K562 (cell line): ENCODE measurements at regions not wholly inside any gene's neighbourhood (a gene's known extent, or its start where the extent isn't known, plus 50 kb on each side); places are given as distances from the start of the nearest gene placed in this dataset.

Experiments used
- ATAC-seq: fragments of 200-7000 bp; cut with Tn5 transposase; 3 replicates; pipeline ENCODE4 v1.9.1; 2020; ENCODE audit warnings: moderate library complexity
- BruUV-seq: library from RNA; stranded (reverse); fragments of 400-500 nt; replicated peaks from 2 replicates; lab custom pipeline; 2021; lab: Mats Ljungman, UMichigan
- CTCF ChIA-PET: fragments of 300-600 bp; formaldehyde crosslinking; extraction: SDS; loops from one replicate; lab custom pipeline; 2021; ENCODE audit warnings: low intra/inter-chr PET ratio; lab: Yijun Ruan, JAX
- POLR2A ChIA-PET: fragments of 300-600, 350-650 bp; sonication (Branson Sonifier 250); formaldehyde crosslinking; extraction: SDS; loops from one replicate; lab custom pipeline; 2021; ENCODE audit warnings: antibody characterized with exemption, inconsistent platforms; lab: Yijun Ruan, JAX
- DNase-seq, 4 experiments: peaks; one replicate each; pipeline versions ENCODE4 v3.0.0 to v3.0.0-alpha.2; 2011 to 2018; ENCODE audit warnings: low spot score in 3 of 4, mixed read lengths in 3 of 4; ENCODE audit errors: extremely low read depth in 1 of 4
- FAIRE-seq: peaks from 2 replicates; lab custom pipeline; 2011; peaks lifted over from hg19 to GRCh38; lab: Jason Lieb, UNC
- H2AFZ ChIP-seq: 2 replicates; pipeline ENCODE4 v1.6.0; 2011; ENCODE audit warnings: low read depth, low read length, control low read depth, inconsistent platforms
- H3K27ac ChIP-seq: fragments of 200-600 bp; 3 replicates; pipeline ENCODE4 v1.8.0; 2011; ENCODE audit warnings: low read depth, mild to moderate bottlenecking, control low read depth, inconsistent platforms, low read length, moderate library complexity, mixed read lengths; ENCODE audit errors: extremely low read depth
- H3K27me3 ChIP-seq, 2 experiments: fragments of 300-600 bp in 1 of 2; 2 replicates in 1 of 2; 3 replicates in 1 of 2; pipeline versions ENCODE4 v1.6.0 to v1.8.0; 2011; ENCODE audit warnings: inconsistent platforms in 2 of 2, low read length in 2 of 2, mild to moderate bottlenecking in 1 of 2, mixed read lengths in 1 of 2, moderate library complexity in 1 of 2; ENCODE audit not compliant: control insufficient read depth in 2 of 2, insufficient read depth in 2 of 2
- H3K36me3 ChIP-seq: fragments of 300-600 bp; 3 replicates; pipeline ENCODE4 v1.8.0; 2011; ENCODE audit warnings: mild to moderate bottlenecking, low read length, inconsistent platforms; ENCODE audit not compliant: control insufficient read depth, insufficient read depth
- H3K4me1 ChIP-seq, 2 experiments: fragments of 200-600 bp in 1 of 2; replicated peaks in 1 of 2; 2 replicates in 1 of 2; 3 replicates in 1 of 2; pipeline versions ENCODE4 v1.5.1 to v1.8.0; 2011; ENCODE audit warnings: inconsistent platforms in 2 of 2, low read length in 2 of 2, mild to moderate bottlenecking in 1 of 2, mixed read lengths in 1 of 2, moderate library complexity in 1 of 2; ENCODE audit not compliant: control insufficient read depth in 2 of 2, insufficient read depth in 2 of 2
- H3K4me2 ChIP-seq: 2 replicates; pipeline ENCODE4 v1.6.1; 2011; ENCODE audit warnings: low read length, control low read depth, inconsistent platforms, mixed read lengths; ENCODE audit not compliant: insufficient read depth
- H3K4me3 ChIP-seq: fragments of 200-600 bp; sonication (generic), shearing (Covaris generic); 2 replicates; pipeline ENCODE4 v1.5.1; 2016; ENCODE audit warnings: control low read depth, inconsistent platforms
- H3K79me2 ChIP-seq: fragments of 200-600 bp; 3 replicates; pipeline ENCODE4 v1.8.0; 2011; ENCODE audit warnings: low read length, inconsistent platforms; ENCODE audit not compliant: control insufficient read depth, insufficient read depth
- H3K9ac ChIP-seq, 2 experiments: 2 replicates each; pipeline versions ENCODE4 v1.6.0 to v1.6.1; 2011; ENCODE audit warnings: low read depth in 2 of 2, low read length in 2 of 2, control low read depth in 1 of 2, inconsistent platforms in 1 of 2, mild to moderate bottlenecking in 1 of 2, mixed read lengths in 1 of 2; ENCODE audit not compliant: insufficient read depth in 1 of 2
- H3K9me1 ChIP-seq: one replicate; pipeline ENCODE4 v1.6.0; 2011; ENCODE audit warnings: inconsistent platforms, mild to moderate bottlenecking, low read length, moderate library complexity; ENCODE audit not compliant: control insufficient read depth, insufficient read depth
- H3K9me3 ChIP-seq: replicated peaks from 2 replicates; pipeline ENCODE4 v1.5.1; 2011; ENCODE audit warnings: low read depth, low read length, inconsistent platforms; ENCODE audit not compliant: control insufficient read depth, insufficient read depth
- H4K20me1 ChIP-seq: replicated peaks from 2 replicates; pipeline ENCODE4 v1.6.1; 2011; ENCODE audit warnings: low read length, inconsistent platforms, mixed read lengths; ENCODE audit not compliant: control insufficient read depth, insufficient read depth
- HCFC1 ChIP-seq: IDR thresholded peaks from 2 replicates; pipeline ENCODE4 v1.6.1; 2012; ENCODE audit warnings: low read depth, low read length, improper control_type of control experiment
- MCM3 ChIP-seq: fragments of 450-650 bp; IDR thresholded peaks from 2 replicates; pipeline ENCODE4 v1.6.1; 2016
- MCM7 ChIP-seq, 2 experiments: fragments of 450-650 bp; IDR thresholded peaks; 2 replicates each; pipeline ENCODE4 v1.6.1; 2016 to 2018
- PTBP1 ChIP-seq: fragments of 200-400 bp; formaldehyde crosslinking; IDR thresholded peaks from 2 replicates; pipeline ENCODE4 v1.6.1; 2017; ENCODE audit warnings: low read depth, low read length
- RUNX1 ChIP-seq: sonication (generic); IDR thresholded peaks from 2 replicates; pipeline ENCODE4 v1.6.1; 2016; ENCODE audit warnings: antibody characterized with exemption, low read depth
- TAL1 ChIP-seq: fragments of 450-650 bp; IDR thresholded peaks from 2 replicates; pipeline ENCODE4 v1.6.1; 2016; ENCODE audit warnings: mild to moderate bottlenecking
- ZNF324 ChIP-seq: fragments of 250-450 bp; sonication (Bioruptor Pico); IDR thresholded peaks from 2 replicates; pipeline ENCODE4 v1.4.0; 2020; ENCODE audit warnings: mild to moderate bottlenecking
- ZNF551 ChIP-seq: fragments of 250-450 bp; sonication (Bioruptor Pico); IDR thresholded peaks from 2 replicates; pipeline ENCODE4 v1.5.0; 2021; ENCODE audit warnings: mild to moderate bottlenecking, moderate library complexity
- ZNF79 ChIP-seq: fragments of 250-450 bp; sonication (Bioruptor Pico); IDR thresholded peaks from 2 replicates; pipeline ENCODE4 v1.4.0; 2020; ENCODE audit warnings: low read depth, mild to moderate bottlenecking, moderate library complexity
- WGBS: fragments of 100-300 bp; shearing (Covaris generic); methylation state at CpG from one replicate; pipeline ENCODE4 v1.1.6; 2016; ENCODE audit warnings: low coverage, mixed read lengths; ENCODE audit not compliant: insufficient coverage; ENCODE audit errors: missing lambda C conversion rate; 5-methylcytosine and 5-hydroxymethylcytosine counted together
- in situ Hi-C: fragments of 300-500 bp; cut with MboI; formaldehyde crosslinking; loops from 4 replicates; pipeline ENCODE4 v1.15.0; 2018; ENCODE audit warnings: inconsistent platforms, mixed read lengths
- intact Hi-C: fragments of 100-400 bp; cut with micrococcal nuclease; formaldehyde crosslinking; loops from 2 replicates; pipeline ENCODE4 v1.14.2; 2022
- TF ChIP-seq, protein P1 (sequence below): fragments of 450-650 bp; formaldehyde crosslinking; IDR thresholded peaks from 2 replicates; pipeline ENCODE4 v1.4.0; 2020; ENCODE audit warnings: mild to moderate bottlenecking, moderate library complexity
- TF ChIP-seq, protein P2 (sequence below): fragments of 200-600 bp; sonication (generic); IDR thresholded peaks from one replicate; pipeline ENCODE4 v1.6.1; 2012; ENCODE audit warnings: mild to moderate bottlenecking, low read depth, low read length, inconsistent platforms

DNA sequence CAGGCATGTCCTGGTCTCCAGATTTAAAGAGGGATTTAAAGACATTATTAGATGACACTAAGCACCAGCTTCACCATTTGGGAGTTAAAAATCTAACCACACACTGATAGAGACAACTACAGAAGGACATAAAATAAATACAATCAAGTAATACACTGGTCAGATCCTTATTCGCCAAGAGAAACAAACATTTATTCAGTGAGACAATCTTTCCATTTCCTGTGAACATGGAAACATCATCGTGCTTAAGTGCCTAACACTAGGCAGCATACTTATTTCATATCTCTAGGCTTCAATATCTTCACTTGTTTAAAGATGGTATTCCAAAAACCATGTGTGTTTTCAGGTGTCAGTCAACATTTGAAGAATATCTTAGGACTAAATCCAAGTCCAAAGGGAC, 103.6 kb downstream of the AREG start:
- POLR2A ChIA-PET = no interaction called here
- DNase-seq = no peak
- H3K4me2 ChIP-seq = no peak overlapping the region
- WGBS = 30% methylated on average over 2 of the region's 2 CpGs
- CTCF ChIA-PET = no interaction called here
- no peak overlapping the region for H3K27ac ChIP-seq
- TF ChIP-seq, protein P1, sequence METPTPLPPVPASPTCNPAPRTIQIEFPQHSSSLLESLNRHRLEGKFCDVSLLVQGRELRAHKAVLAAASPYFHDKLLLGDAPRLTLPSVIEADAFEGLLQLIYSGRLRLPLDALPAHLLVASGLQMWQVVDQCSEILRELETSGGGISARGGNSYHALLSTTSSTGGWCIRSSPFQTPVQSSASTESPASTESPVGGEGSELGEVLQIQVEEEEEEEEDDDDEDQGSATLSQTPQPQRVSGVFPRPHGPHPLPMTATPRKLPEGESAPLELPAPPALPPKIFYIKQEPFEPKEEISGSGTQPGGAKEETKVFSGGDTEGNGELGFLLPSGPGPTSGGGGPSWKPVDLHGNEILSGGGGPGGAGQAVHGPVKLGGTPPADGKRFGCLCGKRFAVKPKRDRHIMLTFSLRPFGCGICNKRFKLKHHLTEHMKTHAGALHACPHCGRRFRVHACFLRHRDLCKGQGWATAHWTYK (CRISPR knock-in tag) = no peak
- no peak for TF ChIP-seq ZNF79
- no peak for TF ChIP-seq HCFC1
- no peak for TF ChIP-seq TAL1
- no peak for TF ChIP-seq ZNF324 (CRISPR knock-in tag)
- no peak for TF ChIP-seq MCM7 (IDR thresholded peaks at IDR 0.05)
- TF ChIP-seq ZNF551 = no peak
- no peak for TF ChIP-seq RUNX1
- TF ChIP-seq, protein P2, sequence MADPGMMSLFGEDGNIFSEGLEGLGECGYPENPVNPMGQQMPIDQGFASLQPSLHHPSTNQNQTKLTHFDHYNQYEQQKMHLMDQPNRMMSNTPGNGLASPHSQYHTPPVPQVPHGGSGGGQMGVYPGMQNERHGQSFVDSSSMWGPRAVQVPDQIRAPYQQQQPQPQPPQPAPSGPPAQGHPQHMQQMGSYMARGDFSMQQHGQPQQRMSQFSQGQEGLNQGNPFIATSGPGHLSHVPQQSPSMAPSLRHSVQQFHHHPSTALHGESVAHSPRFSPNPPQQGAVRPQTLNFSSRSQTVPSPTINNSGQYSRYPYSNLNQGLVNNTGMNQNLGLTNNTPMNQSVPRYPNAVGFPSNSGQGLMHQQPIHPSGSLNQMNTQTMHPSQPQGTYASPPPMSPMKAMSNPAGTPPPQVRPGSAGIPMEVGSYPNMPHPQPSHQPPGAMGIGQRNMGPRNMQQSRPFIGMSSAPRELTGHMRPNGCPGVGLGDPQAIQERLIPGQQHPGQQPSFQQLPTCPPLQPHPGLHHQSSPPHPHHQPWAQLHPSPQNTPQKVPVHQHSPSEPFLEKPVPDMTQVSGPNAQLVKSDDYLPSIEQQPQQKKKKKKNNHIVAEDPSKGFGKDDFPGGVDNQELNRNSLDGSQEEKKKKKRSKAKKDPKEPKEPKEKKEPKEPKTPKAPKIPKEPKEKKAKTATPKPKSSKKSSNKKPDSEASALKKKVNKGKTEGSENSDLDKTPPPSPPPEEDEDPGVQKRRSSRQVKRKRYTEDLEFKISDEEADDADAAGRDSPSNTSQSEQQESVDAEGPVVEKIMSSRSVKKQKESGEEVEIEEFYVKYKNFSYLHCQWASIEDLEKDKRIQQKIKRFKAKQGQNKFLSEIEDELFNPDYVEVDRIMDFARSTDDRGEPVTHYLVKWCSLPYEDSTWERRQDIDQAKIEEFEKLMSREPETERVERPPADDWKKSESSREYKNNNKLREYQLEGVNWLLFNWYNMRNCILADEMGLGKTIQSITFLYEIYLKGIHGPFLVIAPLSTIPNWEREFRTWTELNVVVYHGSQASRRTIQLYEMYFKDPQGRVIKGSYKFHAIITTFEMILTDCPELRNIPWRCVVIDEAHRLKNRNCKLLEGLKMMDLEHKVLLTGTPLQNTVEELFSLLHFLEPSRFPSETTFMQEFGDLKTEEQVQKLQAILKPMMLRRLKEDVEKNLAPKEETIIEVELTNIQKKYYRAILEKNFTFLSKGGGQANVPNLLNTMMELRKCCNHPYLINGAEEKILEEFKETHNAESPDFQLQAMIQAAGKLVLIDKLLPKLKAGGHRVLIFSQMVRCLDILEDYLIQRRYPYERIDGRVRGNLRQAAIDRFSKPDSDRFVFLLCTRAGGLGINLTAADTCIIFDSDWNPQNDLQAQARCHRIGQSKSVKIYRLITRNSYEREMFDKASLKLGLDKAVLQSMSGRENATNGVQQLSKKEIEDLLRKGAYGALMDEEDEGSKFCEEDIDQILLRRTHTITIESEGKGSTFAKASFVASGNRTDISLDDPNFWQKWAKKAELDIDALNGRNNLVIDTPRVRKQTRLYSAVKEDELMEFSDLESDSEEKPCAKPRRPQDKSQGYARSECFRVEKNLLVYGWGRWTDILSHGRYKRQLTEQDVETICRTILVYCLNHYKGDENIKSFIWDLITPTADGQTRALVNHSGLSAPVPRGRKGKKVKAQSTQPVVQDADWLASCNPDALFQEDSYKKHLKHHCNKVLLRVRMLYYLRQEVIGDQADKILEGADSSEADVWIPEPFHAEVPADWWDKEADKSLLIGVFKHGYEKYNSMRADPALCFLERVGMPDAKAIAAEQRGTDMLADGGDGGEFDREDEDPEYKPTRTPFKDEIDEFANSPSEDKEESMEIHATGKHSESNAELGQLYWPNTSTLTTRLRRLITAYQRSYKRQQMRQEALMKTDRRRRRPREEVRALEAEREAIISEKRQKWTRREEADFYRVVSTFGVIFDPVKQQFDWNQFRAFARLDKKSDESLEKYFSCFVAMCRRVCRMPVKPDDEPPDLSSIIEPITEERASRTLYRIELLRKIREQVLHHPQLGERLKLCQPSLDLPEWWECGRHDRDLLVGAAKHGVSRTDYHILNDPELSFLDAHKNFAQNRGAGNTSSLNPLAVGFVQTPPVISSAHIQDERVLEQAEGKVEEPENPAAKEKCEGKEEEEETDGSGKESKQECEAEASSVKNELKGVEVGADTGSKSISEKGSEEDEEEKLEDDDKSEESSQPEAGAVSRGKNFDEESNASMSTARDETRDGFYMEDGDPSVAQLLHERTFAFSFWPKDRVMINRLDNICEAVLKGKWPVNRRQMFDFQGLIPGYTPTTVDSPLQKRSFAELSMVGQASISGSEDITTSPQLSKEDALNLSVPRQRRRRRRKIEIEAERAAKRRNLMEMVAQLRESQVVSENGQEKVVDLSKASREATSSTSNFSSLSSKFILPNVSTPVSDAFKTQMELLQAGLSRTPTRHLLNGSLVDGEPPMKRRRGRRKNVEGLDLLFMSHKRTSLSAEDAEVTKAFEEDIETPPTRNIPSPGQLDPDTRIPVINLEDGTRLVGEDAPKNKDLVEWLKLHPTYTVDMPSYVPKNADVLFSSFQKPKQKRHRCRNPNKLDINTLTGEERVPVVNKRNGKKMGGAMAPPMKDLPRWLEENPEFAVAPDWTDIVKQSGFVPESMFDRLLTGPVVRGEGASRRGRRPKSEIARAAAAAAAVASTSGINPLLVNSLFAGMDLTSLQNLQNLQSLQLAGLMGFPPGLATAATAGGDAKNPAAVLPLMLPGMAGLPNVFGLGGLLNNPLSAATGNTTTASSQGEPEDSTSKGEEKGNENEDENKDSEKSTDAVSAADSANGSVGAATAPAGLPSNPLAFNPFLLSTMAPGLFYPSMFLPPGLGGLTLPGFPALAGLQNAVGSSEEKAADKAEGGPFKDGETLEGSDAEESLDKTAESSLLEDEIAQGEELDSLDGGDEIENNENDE = no peak
- TF ChIP-seq PTBP1 = no peak
- TF ChIP-seq MCM3 = no peak
- H3K4me1 ChIP-seq = peaks cover 0 to 9% of the 10 kb centered on the region in 2 experiments; a peak in 4 of 5 replicates
- no peak for ATAC-seq
- no peaks in the 10 kb centered on the region for H3K79me2 ChIP-seq
- H2AFZ ChIP-seq = no peak overlapping the region
- H3K9ac ChIP-seq = no peak overlapping the region
- no TSS peak for BruUV-seq
- FAIRE-seq = no peak
- no peaks in the 10 kb centered on the region for H3K9me3 ChIP-seq
- no peaks in the 10 kb centered on the region for H3K9me1 ChIP-seq
- in situ Hi-C loops (no loop called here), intact Hi-C loops (no loop called here)
- H3K4me3 ChIP-seq = no peak overlapping the region
- no peaks in the 10 kb centered on the region for H3K36me3 ChIP-seq
- H4K20me1 ChIP-seq = no peaks in the 10 kb centered on the region
- no peaks in the 10 kb centered on the region for H3K27me3 ChIP-seq
